ENCODE measurements at regions not wholly inside any gene's neighbourhood (a gene's known extent, or its start where the extent isn't known, plus 50 kb on each side); places are given as distances from the start of the nearest gene placed in this dataset.

GRCh38 chr7:1286946-1287645 lies 54.4 kb downstream of the UNCX start:
- no peak for DNase-seq

GRCh38 chr7:1287752-1288201 lies 55.1 kb downstream of the UNCX start:
- DNase-seq = peak; percentile 14

GRCh38 chr7:1288390-1288995 lies 55.8 kb downstream of the UNCX start:
- no peak for DNase-seq

GRCh38 chr7:1288996-1289551 lies 56.4 kb downstream of the UNCX start:
- no peak for DNase-seq

- DNase-seq = no peak
Observed at GRCh38 chr7:1289666-1290025, 57.0 kb downstream of the UNCX start.

- peak; percentile 49 for DNase-seq
Observed at GRCh38 chr7:1290026-1290678, 57.5 kb downstream of the UNCX start.

GRCh38 chr7:1290679-1291356 lies 58.1 kb downstream of the UNCX start:
- no peak for DNase-seq

GRCh38 chr7:1291357-1291689 lies 58.7 kb downstream of the UNCX start:
- DNase-seq = no peak

GRCh38 chr7:1291845-1292765 lies 59.4 kb downstream of the UNCX start:
- DNase-seq = no peak

GRCh38 chr7:1292972-1293830 lies 60.5 kb downstream of the UNCX start:
- no peak for DNase-seq

- no peak for DNase-seq
Observed at GRCh38 chr7:1293950-1294411, 61.3 kb downstream of the UNCX start.

GRCh38 chr7:1295776-1296355 lies 63.2 kb downstream of the UNCX start:
- DNase-seq = no peak

GRCh38 chr7:1296356-1296981 lies 63.8 kb downstream of the UNCX start:
- DNase-seq = no peak

- no peak for DNase-seq
Observed at GRCh38 chr7:1297017-1297960, 64.6 kb downstream of the UNCX start.

GRCh38 chr7:1298051-1298930 lies 65.6 kb downstream of the UNCX start:
- DNase-seq = no peak

GRCh38 chr7:1298931-1299885 lies 66.5 kb downstream of the UNCX start:
- no peak for DNase-seq

GRCh38 chr7:1300206-1300605 lies 67.5 kb downstream of the UNCX start:
- no peak for DNase-seq
